GM19438 (cell line): ENCODE measurements at regions not wholly inside any gene's neighbourhood (a gene's known extent, or its start where the extent isn't known, plus 50 kb on each side); places are given as distances from the start of the nearest gene placed in this dataset.

Source experiments
- ATAC-seq: cut with Tn5 transposase; IDR thresholded peaks from one replicate; pipeline ENCODE4 v1.9.1; 2021; ENCODE audit warnings: low read depth; ENCODE audit not compliant: unreplicated experiment

- ATAC-seq: no peak
Measured at GRCh38 chr3:18008706-18009368, 266.4 kb upstream of the TBC1D5 start.

- no peak for ATAC-seq
Measured at GRCh38 chr3:18007980-18008379, 265.5 kb upstream of the TBC1D5 start.

GRCh38 chr3:17995769-17996168, 253.3 kb upstream of the TBC1D5 start:
- ATAC-seq: no peak

- no peak for ATAC-seq
Measured at GRCh38 chr3:17994167-17994566, 251.7 kb upstream of the TBC1D5 start.

GRCh38 chr3:17990390-17990789, 248.0 kb upstream of the TBC1D5 start:
- no peak for ATAC-seq

DNA sequence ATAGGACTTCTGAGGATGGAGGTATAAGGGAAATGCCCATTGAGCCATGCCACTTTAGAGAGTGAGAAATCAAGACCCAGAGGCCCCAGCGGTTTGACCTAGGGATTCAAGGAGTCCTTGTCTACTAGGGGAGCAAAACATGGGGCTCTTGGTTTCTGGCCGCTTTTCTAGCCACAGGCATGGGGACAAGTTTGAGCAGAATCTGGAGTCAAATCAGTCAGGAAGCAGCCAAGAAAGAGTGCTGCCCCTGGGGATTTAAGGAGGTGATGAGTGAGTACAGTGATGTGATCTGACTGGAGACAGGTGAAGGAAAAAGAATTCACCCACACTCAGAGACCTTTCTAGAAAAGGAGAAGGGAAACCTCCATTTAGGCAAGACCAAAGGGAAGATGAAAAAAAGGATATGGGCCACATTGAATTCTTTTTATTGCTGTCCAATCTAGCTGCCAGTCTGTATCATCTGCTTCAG, 244.0 kb upstream of the TBC1D5 start:
- ATAC-seq: no peak

DNA sequence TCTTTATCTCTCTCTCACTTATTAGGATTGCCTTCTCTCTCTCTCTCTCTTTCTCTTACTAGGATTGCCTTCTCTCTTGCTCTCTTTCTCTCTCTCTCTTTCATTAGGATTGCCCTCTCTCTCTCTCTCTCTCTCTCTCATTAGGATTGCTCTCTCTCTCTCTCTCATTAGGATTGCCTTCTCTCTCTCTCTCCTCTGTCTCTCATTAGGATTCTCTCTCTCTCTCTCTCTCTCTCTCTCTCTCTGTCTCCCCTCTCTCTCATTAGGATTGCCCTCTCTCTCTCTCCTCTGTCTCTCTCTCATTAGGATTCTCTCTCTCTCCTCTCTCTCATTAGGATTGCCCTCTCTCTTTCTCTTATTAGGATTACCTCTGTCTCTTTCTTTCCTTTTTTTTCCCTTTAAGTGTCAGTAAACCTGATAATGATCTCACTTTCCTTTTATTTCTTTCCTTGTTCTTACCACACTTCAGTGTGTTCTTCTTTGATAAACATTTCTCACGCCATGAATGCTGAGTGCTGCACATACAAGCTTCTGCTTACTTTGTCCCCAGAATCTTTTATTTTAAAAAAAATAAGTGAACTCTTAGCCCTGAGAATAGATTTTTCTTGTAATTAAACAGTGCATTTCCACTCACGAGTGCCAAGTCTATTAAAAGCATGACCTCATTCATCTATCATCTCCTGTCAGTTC, 243.4 kb upstream of the TBC1D5 start:
- no peak for ATAC-seq

DNA sequence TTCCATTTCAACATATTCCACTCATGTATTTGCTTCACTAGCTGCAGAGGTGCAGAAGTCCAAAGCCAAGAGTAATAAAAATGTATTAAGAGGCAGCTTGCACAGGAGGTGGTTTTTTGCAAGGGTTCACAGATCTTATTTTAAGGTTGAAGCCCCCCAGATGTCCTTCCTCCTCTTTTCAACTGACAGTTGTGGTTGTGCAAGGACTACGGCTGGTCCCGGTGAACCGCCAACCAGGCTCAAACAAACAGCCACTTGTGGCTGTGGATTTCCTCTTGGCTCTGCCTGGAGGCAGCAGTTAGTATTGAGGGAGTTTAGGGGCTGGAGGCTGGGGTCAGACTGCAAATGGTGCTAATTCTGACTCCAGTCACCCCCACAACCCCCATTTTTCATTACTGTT, 240.7 kb upstream of the TBC1D5 start:
- no peak for ATAC-seq

- ATAC-seq: no peak
Measured at GRCh38 chr3:17982211-17982880, 239.9 kb upstream of the TBC1D5 start.

DNA sequence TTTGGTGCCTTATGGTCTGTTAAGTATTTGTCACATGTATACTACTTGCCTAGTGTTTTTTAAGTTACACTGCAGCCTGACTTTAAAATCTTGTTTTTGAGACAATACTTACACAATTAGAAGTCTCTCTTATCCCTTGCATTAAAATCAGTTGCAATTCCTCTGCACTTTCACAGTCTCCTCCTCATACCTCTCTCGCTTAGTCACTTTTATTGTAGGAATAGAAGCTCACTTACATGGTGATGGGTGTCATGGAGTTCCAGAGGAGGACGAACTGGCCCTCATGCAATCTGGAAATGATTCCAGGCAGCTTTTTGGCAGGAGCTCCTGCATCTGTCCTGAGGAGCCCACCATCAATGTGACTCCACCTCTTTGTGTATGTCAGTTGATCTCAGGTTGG, 238.4 kb upstream of the TBC1D5 start:
- ATAC-seq: no peak

- no peak for ATAC-seq
Measured at GRCh38 chr3:17979911-17980310, 237.5 kb upstream of the TBC1D5 start.

GRCh38 chr3:17979252-17979651, 236.8 kb upstream of the TBC1D5 start:
- no peak for ATAC-seq

DNA sequence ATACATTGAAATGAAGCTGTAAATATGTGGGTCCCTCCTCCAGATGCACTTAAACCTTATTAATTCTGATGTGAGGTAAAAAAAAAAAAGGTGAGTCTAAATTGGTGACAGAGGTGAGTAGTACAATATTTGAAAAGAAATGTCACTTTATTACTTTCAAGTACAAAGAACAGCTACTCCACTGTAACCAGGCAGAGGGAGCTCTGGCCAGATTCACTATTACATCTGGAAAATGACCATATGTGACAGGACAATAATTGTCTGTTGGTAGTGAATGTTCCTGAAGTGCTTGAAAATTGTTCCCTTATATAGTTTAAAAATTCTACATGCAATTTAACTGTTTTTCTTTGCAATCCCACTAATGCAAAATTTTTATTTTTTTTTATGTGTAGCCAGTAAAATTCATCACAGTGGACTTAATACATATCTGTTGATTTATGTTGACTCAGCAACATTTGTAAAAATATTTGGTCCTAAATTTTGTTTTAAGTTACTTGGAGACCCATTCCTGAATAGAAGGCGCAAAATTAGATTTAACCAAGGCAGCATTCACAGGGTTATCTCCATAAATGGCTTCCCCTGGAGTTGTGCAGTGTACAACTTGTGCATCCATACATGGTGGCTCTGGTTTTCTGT, 231.9 kb upstream of the TBC1D5 start:
- no peak for ATAC-seq

GRCh38 chr3:17972959-17973906, 230.8 kb upstream of the TBC1D5 start:
- ATAC-seq: no peak

DNA sequence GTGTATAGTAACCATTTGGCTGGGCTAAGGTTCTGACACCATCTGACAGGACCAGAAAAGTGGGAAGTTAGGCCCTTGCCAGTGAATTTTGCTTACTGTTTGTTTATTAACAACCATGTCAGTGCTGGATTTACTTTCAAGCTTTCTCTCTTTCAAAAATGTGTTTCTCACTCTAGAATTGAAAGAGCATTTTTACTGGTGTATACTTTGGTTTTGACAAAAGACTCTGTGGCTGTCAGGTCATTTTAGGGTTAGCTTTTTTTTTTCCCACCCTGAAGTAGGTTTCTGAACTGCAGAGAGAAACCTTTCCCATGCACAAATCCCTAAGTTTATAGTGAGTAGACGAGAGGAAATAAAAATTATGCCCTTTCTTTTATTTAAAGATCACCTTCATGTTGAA, 230.0 kb upstream of the TBC1D5 start:
- ATAC-seq: no peak

DNA sequence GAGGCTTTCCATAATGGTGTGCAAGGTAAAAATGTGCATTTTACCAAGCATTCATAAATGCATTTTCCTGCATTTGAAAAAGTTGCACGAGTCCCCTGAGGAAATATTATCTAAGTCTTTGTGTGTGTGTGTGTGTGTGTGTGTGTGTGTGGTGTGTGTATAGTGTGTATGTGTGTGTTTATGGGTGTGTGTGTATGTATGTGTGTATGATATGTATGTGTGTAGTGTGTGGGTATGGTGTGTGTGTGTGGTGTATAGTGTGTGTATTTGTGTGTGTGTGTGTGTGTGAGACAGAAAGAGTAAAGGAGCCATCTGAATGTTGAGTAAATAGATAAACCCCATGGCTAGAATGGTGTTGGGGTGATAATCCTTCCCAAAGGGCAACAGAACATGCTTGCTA, 229.6 kb upstream of the TBC1D5 start:
- ATAC-seq: no peak

DNA sequence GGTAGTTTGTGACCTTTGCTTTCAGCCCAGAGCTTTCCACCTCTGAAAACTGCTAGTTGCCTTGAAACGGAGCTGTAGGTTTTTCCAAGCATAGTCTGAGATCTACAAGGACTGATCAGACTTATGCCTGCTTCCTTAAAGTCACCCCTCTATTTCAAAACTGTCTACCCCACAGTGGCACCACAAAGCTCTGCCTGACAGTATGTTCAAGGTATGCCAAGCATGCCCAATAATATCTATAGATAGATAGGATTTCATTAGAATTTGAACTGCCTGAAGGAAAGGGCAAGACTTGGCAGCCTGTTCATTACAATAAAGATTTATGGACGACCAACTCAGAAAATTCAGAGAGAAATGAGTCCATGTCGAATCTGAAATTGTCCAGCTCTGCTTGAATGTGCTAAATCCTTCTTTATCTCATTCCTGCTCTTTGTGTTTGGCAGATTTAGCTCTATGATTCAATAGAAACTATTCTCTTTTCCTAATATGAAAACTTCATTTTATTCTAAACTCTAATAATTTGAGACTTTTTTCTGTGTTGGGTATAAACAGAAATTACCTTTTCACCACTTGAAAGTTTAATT, 227.6 kb upstream of the TBC1D5 start:
- no peak for ATAC-seq

- ATAC-seq: no peak
Measured at GRCh38 chr3:17969244-17969643, 226.8 kb upstream of the TBC1D5 start.

DNA sequence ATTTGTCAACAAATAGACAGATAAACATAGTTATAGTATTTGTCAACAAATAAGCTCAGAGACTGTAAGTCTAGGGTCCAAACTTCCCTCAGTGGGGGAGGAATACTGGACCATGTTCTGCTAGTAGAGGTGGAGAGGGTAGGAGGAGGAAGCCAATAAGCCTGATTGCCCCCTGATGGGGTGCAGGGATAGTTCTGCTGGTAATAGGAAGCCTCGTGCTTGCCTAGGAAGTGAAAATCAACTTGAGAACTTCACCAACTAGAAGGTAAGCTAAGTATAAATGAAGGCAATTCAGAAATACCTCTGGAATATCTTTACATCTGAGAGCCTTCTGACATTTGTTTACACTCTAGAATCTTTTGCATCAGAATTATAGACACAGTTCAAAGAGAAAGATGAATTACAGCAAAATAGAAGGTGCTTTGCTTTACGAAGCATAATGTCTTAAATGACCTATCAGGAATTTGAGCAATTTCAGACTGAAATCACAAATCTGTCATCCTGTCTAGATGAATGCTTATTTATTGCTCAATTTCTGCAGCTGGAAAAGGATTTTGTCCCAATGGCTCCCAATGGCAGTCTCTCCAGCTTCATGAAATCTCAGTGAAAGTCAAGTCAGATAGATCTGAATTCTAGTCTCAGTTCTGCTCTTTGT, 225.6 kb upstream of the TBC1D5 start:
- ATAC-seq: no peak
